ENCODE measurements at regions not wholly inside any gene's neighbourhood (a gene's known extent, or its start where the extent isn't known, plus 50 kb on each side); places are given as distances from the start of the nearest gene placed in this dataset.

DNA sequence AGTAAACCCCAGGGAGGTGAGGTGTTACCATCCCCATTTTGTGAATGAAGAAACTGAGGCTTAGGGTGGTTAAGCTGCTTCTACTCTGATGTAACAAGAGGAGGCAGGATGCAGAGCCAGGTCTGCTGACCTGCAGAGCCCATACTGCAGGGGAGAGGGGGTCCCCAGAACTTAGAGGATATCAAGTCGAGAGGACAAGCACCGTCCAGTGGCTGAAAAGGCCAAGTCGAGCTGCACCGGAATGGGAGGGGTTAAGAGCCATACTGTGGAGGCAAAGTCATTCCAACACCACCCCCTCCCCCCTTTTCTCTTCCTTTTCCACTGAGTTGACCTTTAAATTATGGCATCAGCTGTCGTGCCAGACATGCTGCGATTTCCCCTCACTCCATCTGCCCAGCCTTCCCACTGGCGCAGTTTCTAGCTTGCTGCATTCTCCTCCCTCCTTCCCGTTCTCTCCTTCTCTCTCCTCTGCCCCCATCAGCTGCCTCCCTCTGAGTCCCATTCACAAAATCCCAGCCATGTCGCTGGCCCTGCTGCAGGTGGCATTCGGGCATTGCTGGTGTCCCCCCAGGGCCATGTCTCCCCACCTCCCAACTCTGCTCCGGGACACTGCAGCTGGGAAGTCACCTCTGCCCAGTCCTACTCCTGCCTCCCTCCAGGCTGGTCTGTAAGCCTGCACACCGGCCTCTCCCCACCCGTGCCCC is 346.9 kb downstream of the DYSF start:
- DNase-seq (ENCODE audit: low spot score in 2 of 2): peak in 1 of 2 donors; percentile 74
- no peak for TF ChIP-seq POLR2A (IDR thresholded peaks at IDR 0.05)
- TF ChIP-seq, protein P1, sequence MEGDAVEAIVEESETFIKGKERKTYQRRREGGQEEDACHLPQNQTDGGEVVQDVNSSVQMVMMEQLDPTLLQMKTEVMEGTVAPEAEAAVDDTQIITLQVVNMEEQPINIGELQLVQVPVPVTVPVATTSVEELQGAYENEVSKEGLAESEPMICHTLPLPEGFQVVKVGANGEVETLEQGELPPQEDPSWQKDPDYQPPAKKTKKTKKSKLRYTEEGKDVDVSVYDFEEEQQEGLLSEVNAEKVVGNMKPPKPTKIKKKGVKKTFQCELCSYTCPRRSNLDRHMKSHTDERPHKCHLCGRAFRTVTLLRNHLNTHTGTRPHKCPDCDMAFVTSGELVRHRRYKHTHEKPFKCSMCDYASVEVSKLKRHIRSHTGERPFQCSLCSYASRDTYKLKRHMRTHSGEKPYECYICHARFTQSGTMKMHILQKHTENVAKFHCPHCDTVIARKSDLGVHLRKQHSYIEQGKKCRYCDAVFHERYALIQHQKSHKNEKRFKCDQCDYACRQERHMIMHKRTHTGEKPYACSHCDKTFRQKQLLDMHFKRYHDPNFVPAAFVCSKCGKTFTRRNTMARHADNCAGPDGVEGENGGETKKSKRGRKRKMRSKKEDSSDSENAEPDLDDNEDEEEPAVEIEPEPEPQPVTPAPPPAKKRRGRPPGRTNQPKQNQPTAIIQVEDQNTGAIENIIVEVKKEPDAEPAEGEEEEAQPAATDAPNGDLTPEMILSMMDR (IDR thresholded peaks at IDR 0.05): no peak
- H3K4me3 ChIP-seq (ENCODE audit: low read depth, poor library complexity, severe bottlenecking): no peak overlapping the region
- intact Hi-C loops (cut with DNase I; ENCODE audit: low total_unique reads): loop anchor here (10.0 kb wide), 1 partner anchor 355 kb away; no protein-coding TSS in a partner anchor
- WGBS, 2 donors: 63 to 65% methylated on average over 13 of the region's 13 CpGs

DNA sequence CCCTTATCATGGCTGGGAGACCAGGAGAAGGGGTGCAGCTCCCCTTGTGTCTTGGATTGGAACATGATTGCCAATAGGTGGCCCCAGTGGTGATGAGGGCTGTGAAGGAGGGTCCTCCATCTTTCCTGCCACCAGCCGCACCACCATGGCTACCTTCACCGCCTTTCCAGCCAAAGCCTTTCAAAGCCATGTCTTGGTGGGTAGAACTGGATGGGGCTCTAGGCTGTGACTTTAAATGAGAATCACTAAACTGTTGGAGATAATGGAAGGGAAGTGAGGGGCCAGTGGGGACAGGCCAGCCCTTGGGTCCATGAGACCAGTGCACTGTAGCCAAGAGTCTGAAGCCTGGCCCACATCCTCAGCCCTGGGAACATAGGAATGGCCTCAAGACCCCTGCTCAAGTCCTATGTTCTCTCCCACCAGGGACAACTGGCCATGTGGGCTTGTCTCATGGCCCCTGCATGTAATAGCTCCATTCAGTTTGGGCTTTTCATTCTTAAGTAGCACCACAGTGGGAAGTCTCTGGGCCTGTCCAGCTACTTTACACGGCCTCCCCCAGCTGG is 345.7 kb downstream of the DYSF start:
- 95 to 97% methylated on average over 3 of the region's 3 CpGs for WGBS, 2 donors
- intact Hi-C loops (cut with DNase I; ENCODE audit: low total_unique reads): loop anchor here (10.0 kb wide), 1 partner anchor 244 kb away; no protein-coding TSS in a partner anchor
- no peak overlapping the region for H3K4me3 ChIP-seq (ENCODE audit: low read depth, poor library complexity, severe bottlenecking)
- DNase-seq (ENCODE audit: low spot score in 2 of 2): peak in 1 of 2 donors; percentile 52
- TF ChIP-seq POLR2A (IDR thresholded peaks at IDR 0.05): no peak
- TF ChIP-seq, protein P1 (IDR thresholded peaks at IDR 0.05): no peak

DNA sequence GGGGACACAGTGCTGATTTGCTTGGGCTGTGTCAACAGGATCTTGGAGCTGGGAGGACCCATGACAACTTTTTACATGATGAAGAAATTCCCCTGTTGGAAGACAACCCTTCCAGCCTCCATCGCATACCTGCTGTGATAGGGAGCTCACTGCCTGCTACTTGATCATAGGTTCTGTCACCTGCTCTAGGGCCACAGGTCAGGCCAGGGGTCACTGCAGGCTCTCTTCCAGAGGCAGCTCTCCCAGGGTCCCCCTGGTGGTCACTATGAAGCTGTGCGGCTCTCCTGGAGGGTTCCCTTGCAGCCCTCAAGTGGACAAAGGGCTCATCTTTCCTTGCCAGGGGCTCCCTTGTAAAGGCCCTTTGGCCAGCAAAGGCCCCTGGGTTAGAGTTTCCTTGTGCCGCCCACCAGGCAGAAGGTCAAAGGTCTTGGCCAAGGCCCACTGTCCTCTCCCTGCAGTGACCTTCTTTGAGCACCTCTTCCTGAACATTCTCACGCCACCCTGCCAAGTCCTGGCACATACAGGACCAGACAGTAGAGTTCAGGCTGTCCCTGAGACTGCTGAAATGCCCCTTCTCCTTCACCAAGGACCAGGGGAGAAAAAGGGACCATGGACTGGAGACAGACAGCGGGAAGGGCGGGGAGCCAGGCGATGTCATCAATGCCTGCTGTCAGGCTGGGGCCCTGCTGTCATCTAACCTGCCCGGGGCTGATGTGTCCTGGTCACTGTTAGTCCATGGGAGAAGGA is 345.1 kb downstream of the DYSF start:
- peak in 1 of 2 donors; percentile 84 for DNase-seq (ENCODE audit: low spot score in 2 of 2)
- WGBS, 2 donors: 87 to 90% methylated on average over 8 of the region's 8 CpGs
- TF ChIP-seq, protein P1 (IDR thresholded peaks at IDR 0.05): peak in 1 of 3 donors; percentile 23
- no peak for TF ChIP-seq POLR2A (IDR thresholded peaks at IDR 0.05)
- intact Hi-C loops (cut with DNase I; ENCODE audit: low total_unique reads): loop anchor here (10.0 kb wide), 1 partner anchor 244 kb away; no protein-coding TSS in a partner anchor
- no peak overlapping the region for H3K4me3 ChIP-seq (ENCODE audit: low read depth, poor library complexity, severe bottlenecking)

DNA sequence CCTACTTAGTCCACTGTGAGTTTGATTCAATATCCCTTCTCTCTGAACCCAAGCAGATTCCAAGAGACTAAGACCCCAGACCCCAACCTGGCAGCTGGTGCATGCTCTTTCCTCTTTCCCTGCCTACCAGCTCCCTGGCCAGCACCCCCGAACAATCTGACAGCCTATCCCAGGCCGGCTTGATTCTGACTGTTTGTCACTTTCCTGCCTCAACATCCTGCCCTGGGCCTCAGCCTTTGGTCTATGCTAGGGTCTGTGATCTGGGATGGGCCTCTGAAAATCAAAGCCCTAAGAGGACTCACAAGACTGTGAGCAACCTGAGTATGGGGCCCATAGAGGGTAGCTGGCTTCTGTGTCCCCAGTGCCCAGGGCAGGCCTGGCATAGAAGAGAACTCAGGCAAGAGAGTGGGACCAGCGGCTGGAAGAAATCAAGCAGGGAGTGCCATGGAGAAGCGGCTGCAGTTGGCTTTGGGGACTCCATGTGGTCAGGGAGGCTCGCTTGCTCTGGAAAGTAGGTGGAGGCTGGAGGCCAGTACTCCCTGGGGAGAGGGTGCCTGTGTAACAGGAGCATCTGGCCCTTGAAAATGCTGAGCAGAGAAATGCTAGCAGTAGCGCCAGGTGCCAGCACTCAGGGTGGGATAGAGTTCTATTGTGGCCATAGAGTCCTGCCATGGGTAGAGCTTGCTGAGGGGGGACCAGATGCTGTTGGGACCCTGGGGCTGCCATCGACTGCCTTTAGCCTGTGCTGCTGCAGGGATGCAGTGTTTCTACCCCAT is 343.9 kb downstream of the DYSF start:
- TF ChIP-seq, protein P1 (IDR thresholded peaks at IDR 0.05): no peak
- no peak for TF ChIP-seq POLR2A (IDR thresholded peaks at IDR 0.05)
- H3K4me3 ChIP-seq (ENCODE audit: low read depth, poor library complexity, severe bottlenecking): no peak overlapping the region
- WGBS, 2 donors: 96 to 97% methylated on average over 7 of the region's 7 CpGs
- peak in 1 of 2 donors; percentile 76 for DNase-seq (ENCODE audit: low spot score in 2 of 2)
- intact Hi-C loops (cut with DNase I; ENCODE audit: low total_unique reads): loop anchor here (10.0 kb wide), 1 partner anchor 242 kb away; no protein-coding TSS in a partner anchor

DNA sequence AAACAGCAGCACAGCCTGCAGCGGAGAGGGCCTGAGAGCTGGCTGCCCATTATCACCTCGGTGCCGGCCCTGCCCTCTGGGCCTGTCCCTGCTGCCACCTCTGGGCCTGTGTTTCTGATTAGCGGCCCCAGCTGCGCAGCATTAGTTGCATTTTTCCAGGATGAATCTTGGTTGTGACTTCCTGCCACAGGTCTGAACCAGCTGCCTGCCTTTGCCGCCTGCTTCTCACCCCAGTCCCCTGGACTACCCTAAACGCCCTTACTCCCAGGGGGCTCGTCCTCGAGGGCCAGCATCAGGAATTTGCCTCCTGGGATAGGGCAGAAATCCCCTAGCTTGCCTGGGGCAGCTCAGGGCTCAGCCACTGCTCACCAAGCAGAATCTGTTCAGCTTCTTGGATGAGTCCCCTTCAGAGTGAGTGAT is 342.8 kb downstream of the DYSF start:
- intact Hi-C loops (cut with DNase I; ENCODE audit: low total_unique reads): loop anchor here (10.0 kb wide), 1 partner anchor 241 kb away; no protein-coding TSS in a partner anchor
- DNase-seq (ENCODE audit: low spot score in 2 of 2): peak in 1 of 2 donors; percentile 84
- H3K4me3 ChIP-seq (ENCODE audit: low read depth, poor library complexity, severe bottlenecking): no peak overlapping the region
- WGBS, 2 donors: 64 to 66% methylated on average over 9 of the region's 9 CpGs
- no peak for TF ChIP-seq POLR2A (IDR thresholded peaks at IDR 0.05)
- TF ChIP-seq, protein P1 (IDR thresholded peaks at IDR 0.05): no peak
